OCI-LY1 (cell line): ENCODE measurements at regions not wholly inside any gene's neighbourhood (a gene's known extent, or its start where the extent isn't known, plus 50 kb on each side); places are given as distances from the start of the nearest gene placed in this dataset.

ENCODE experiments used
- CTCF ChIP-seq: fragments of 200-600 bp; sonication (generic), shearing (Covaris generic); IDR thresholded peaks from 2 replicates; pipeline ENCODE4 v1.5.1; 2017; ENCODE audit warnings: mild to moderate bottlenecking, antibody characterized with exemption, low read length, moderate library complexity, mixed read lengths
- EZH2 ChIP-seq: fragments of 200-600 bp; sonication (generic), shearing (Covaris generic); IDR thresholded peaks from 2 replicates; pipeline ENCODE4 v1.8.0; 2017; ENCODE audit warnings: borderline replicate concordance, mixed run types, mild to moderate bottlenecking, antibody characterized with exemption, low read length, moderate library complexity, mixed read lengths

GRCh38 chr19:31627620-31628365 lies 278.6 kb upstream of the TSHZ3 start:
- no peak for TF ChIP-seq CTCF
- no peak for TF ChIP-seq EZH2
